Vagina (tissue), 2 donors: ENCODE measurements at regions not wholly inside any gene's neighbourhood (a gene's known extent, or its start where the extent isn't known, plus 50 kb on each side); places are given as distances from the start of the nearest gene placed in this dataset.
"Not testable (repeated sequence)": the region's sequence is repeated elsewhere in the genome, so short reads cannot be mapped to it uniquely, and the experiment has no call there.

ENCODE experiments used
- DNase-seq, 2 donors: peaks; one replicate each; pipeline ENCODE4 v3.0.0-alpha.2; 2017; ENCODE audit errors: extremely low spot score in 2 of 2
- H3K27ac ChIP-seq: fragments of 200-600 bp; sonication (generic); one replicate; pipeline ENCODE4 v1.5.1; 2019
- H3K27me3 ChIP-seq: fragments of 200-600 bp; sonication (generic); one replicate; pipeline ENCODE4 v1.5.1; 2019
- H3K36me3 ChIP-seq, 2 donors: fragments of 200-600 bp; sonication (generic); one replicate each; pipeline ENCODE4 v1.5.1; 2017 to 2019
- H3K4me1 ChIP-seq: fragments of 200-600 bp; sonication (generic); one replicate; pipeline ENCODE4 v1.5.1; 2019
- H3K4me3 ChIP-seq, 2 donors: fragments of 200-600 bp; sonication (generic); 1 replicate in 1 of 2; 2 replicates in 1 of 2; pipeline ENCODE4 v1.5.1; 2016 to 2019
- H3K9me3 ChIP-seq: fragments of 200-600 bp; sonication (generic); one replicate; pipeline ENCODE4 v1.5.1; 2019
- POLR2A ChIP-seq, 2 donors: fragments of 450-650 bp; IDR thresholded peaks; one replicate each; pipeline ENCODE4 v1.6.1; 2017; ENCODE audit warnings: antibody characterized with exemption in 2 of 2, mild to moderate bottlenecking in 2 of 2, moderate library complexity in 2 of 2
- POLR2AphosphoS5 ChIP-seq, 2 donors: sonication (generic); formaldehyde crosslinking; IDR thresholded peaks; one replicate each; pipeline ENCODE4 v1.9.0; 2017; ENCODE audit warnings: antibody characterized with exemption in 2 of 2, mild to moderate bottlenecking in 2 of 2, low read depth in 1 of 2; ENCODE audit not compliant: insufficient read depth in 1 of 2
- intact Hi-C: fragments of 100-400 bp; cut with DNase I; formaldehyde crosslinking; loops from one replicate; pipeline ENCODE4 v1.15.1; 2023
- TF ChIP-seq, protein P1 (sequence below), 3 experiments: fragments of 450-650 bp in 2 of 3; fragments of 200-600 bp in 1 of 3; sonication (generic) in 1 of 3; IDR thresholded peaks; one replicate each; pipeline ENCODE4 v1.5.1; 2017 to 2019; ENCODE audit warnings: antibody characterized with exemption in 3 of 3, mild to moderate bottlenecking in 2 of 3, moderate library complexity in 2 of 3

- Histone ChIP-seq H3K36me3 (no peaks in the 10 kb centered on the region), H3K27me3 (no peaks in the 10 kb centered on the region), H3K4me1 (no peaks in the 10 kb centered on the region), H3K4me3 (no peak overlapping the region), H3K9me3 (no peaks in the 10 kb centered on the region), H3K27ac (no peak overlapping the region)
- intact Hi-C loops, result no loop called here
- no peak for TF ChIP-seq POLR2A (IDR thresholded peaks at IDR 0.05)
- no peak for DNase-seq
These were observed 802.7 kb downstream of the METTL15 start for GRCh38 chr11:28910926-28911325.

GRCh38 chr11:28903716-28904115 lies 795.5 kb downstream of the METTL15 start:
- Histone ChIP-seq H3K9me3 (no peaks in the 10 kb centered on the region), H3K27me3 (no peaks in the 10 kb centered on the region), H3K4me3 (no peak overlapping the region), H3K27ac (no peak overlapping the region), H3K4me1 (no peaks in the 10 kb centered on the region), H3K36me3 (no peaks in the 10 kb centered on the region)
- TF ChIP-seq, protein P1, sequence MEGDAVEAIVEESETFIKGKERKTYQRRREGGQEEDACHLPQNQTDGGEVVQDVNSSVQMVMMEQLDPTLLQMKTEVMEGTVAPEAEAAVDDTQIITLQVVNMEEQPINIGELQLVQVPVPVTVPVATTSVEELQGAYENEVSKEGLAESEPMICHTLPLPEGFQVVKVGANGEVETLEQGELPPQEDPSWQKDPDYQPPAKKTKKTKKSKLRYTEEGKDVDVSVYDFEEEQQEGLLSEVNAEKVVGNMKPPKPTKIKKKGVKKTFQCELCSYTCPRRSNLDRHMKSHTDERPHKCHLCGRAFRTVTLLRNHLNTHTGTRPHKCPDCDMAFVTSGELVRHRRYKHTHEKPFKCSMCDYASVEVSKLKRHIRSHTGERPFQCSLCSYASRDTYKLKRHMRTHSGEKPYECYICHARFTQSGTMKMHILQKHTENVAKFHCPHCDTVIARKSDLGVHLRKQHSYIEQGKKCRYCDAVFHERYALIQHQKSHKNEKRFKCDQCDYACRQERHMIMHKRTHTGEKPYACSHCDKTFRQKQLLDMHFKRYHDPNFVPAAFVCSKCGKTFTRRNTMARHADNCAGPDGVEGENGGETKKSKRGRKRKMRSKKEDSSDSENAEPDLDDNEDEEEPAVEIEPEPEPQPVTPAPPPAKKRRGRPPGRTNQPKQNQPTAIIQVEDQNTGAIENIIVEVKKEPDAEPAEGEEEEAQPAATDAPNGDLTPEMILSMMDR (IDR thresholded peaks at IDR 0.05), result no peak
- TF ChIP-seq POLR2A (IDR thresholded peaks at IDR 0.05) (no peak), POLR2AphosphoS5 (IDR thresholded peaks at IDR 0.05; ENCODE audit: insufficient read depth in 1 of 2, low read depth in 1 of 2) (no peak)
- intact Hi-C loops, result no loop called here
- no peak for DNase-seq

DNA sequence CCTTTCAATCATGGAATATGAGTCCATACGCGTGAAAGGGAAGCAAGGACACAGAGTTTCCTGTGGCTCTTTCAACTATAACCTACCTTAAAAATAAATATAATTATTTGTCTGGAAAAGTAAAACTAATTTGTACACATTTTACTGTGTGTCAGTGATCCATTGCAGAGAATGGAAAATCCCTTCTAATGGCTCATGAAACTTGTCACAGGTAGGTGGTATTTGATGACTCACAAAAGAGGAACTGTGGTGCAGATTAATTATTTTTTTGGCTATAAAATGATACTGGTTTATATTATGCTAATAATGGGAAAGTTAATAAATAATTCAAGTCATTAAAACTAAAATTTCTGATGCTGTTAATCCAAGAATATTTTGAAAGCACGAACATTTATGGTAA lies 792.2 kb downstream of the METTL15 start:
- Histone ChIP-seq H3K9me3 (no peaks in the 10 kb centered on the region), H3K4me3 (no peak overlapping the region), H3K27me3 (no peaks in the 10 kb centered on the region), H3K36me3 (no peaks in the 10 kb centered on the region), H3K4me1 (no peaks in the 10 kb centered on the region), H3K27ac (no peak overlapping the region)
- DNase-seq, result no peak
- intact Hi-C loops, result no loop called here
- no peak for TF ChIP-seq POLR2AphosphoS5 (IDR thresholded peaks at IDR 0.05; ENCODE audit: insufficient read depth in 1 of 2, low read depth in 1 of 2)
- TF ChIP-seq, protein P1 (IDR thresholded peaks at IDR 0.05), result no peak
- no peak for TF ChIP-seq POLR2A (IDR thresholded peaks at IDR 0.05)

DNA sequence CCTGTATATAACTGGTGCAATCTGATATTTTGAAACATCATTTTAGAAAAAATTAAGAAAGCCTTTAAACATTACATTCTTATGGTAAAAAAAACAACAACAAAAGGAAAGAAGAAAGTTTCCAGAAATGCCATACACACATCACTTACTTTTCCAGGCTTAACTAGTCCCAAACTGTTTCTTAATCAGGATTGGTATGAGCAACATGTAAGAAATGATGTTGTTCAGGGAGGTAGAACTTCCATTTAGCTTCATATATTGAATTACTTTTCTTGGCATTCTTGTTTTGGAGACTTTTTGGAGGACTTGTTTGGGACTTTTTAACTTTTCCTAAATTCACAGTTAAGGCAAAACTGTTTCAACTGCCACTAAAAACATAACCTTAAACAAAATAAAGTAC lies 791.5 kb downstream of the METTL15 start:
- TF ChIP-seq POLR2A (IDR thresholded peaks at IDR 0.05) (no peak), POLR2AphosphoS5 (IDR thresholded peaks at IDR 0.05; ENCODE audit: insufficient read depth in 1 of 2, low read depth in 1 of 2) (no peak)
- TF ChIP-seq, protein P1 (IDR thresholded peaks at IDR 0.05), result no peak
- no peaks in the 10 kb centered on the region for H3K9me3 ChIP-seq
- H3K27ac ChIP-seq, result no peak overlapping the region
- H3K36me3 ChIP-seq, result no peaks in the 10 kb centered on the region
- intact Hi-C loops, result no loop called here
- H3K4me3 ChIP-seq, result no peak overlapping the region
- no peak for DNase-seq
- H3K27me3 ChIP-seq, result no peaks in the 10 kb centered on the region
- no peaks in the 10 kb centered on the region for H3K4me1 ChIP-seq

GRCh38 chr11:28890601-28891040 lies 782.4 kb downstream of the METTL15 start:
- intact Hi-C loops, H3K4me3 ChIP-seq, DNase-seq, H3K9me3 ChIP-seq, H3K4me1 ChIP-seq, H3K27ac ChIP-seq, H3K36me3 ChIP-seq, H3K27me3 ChIP-seq: not testable (repeated sequence)

GRCh38 chr11:28887681-28888080 lies 779.5 kb downstream of the METTL15 start:
- H3K4me1 ChIP-seq, result no peaks in the 10 kb centered on the region
- intact Hi-C loops, result no loop called here
- H3K27ac ChIP-seq, result no peak overlapping the region
- TF ChIP-seq, protein P1 (IDR thresholded peaks at IDR 0.05), result no peak
- TF ChIP-seq POLR2A (IDR thresholded peaks at IDR 0.05) (no peak), POLR2AphosphoS5 (IDR thresholded peaks at IDR 0.05; ENCODE audit: insufficient read depth in 1 of 2, low read depth in 1 of 2) (no peak)
- H3K27me3 ChIP-seq, result no peaks in the 10 kb centered on the region
- H3K4me3 ChIP-seq, result no peak overlapping the region
- H3K36me3 ChIP-seq, result no peaks in the 10 kb centered on the region
- H3K9me3 ChIP-seq, result no peaks in the 10 kb centered on the region
- DNase-seq, result no peak
